Adrenal gland (tissue), 9 donors: ENCODE measurements at regions not wholly inside any gene's neighbourhood (a gene's known extent, or its start where the extent isn't known, plus 50 kb on each side); places are given as distances from the start of the nearest gene placed in this dataset.

Experiments
- DNase-seq, 7 donors: peaks; one replicate each; pipeline ENCODE4 v3.0.0-alpha.2; 2019 to 2020
- H3K27ac ChIP-seq, 5 donors: fragments of 200-600 bp; sonication (generic) in 4 of 5; 1 replicate in 3 of 5; 2 replicates in 2 of 5; pipeline versions ENCODE4 v1.5.1 to v1.8.0; 2016 to 2020; ENCODE audit warnings: mild to moderate bottlenecking in 1 of 5
- H3K27me3 ChIP-seq: fragments of 200-600 bp; 2 replicates; pipeline ENCODE4 v1.8.0; 2021
- H3K36me3 ChIP-seq, 2 donors: fragments of 200-600 bp; replicated peaks in 1 of 2; 1 replicate in 1 of 2; 2 replicates in 1 of 2; pipeline versions ENCODE4 v1.5.1 to v1.8.0; 2018 to 2022
- H3K4me1 ChIP-seq, 2 donors: fragments of 200-600 bp; replicated peaks in 1 of 2; 1 replicate in 1 of 2; 2 replicates in 1 of 2; pipeline versions ENCODE4 v1.5.1 to v1.8.0; 2018 to 2021
- H3K4me3 ChIP-seq, 4 donors: fragments of 200-600 bp; sonication (generic) in 3 of 4; one replicate each; pipeline ENCODE4 v1.5.1; 2016 to 2018
- H3K9me3 ChIP-seq, 3 donors: fragments of 200-600 bp; sonication (generic) in 1 of 3; replicated peaks in 1 of 3; 1 replicate in 2 of 3; 2 replicates in 1 of 3; pipeline versions ENCODE4 v1.5.1 to v1.8.0; 2016 to 2021
- POLR2A ChIP-seq, 2 donors: fragments of 450-650 bp; IDR thresholded peaks; one replicate each; pipeline ENCODE4 v1.6.1; 2017; ENCODE audit warnings: antibody characterized with exemption in 2 of 2, mild to moderate bottlenecking in 2 of 2, moderate library complexity in 1 of 2
- WGBS, 4 donors: extraction: QIAGEN DNeasy Blood & Tissue Kit in 2 of 4; methylation state at CpG; one replicate each; pipeline versions ENCODE4 v1.1.5 to v1.1.7; 2013 to 2017; 5-methylcytosine and 5-hydroxymethylcytosine counted together
- intact Hi-C, 2 donors: fragments of 100-400 bp; cut with DNase I; formaldehyde crosslinking; loops; one replicate each; pipeline versions ENCODE4 v1.14.1 to v1.15.0; 2022 to 2023
- TF ChIP-seq, protein P1 (sequence below), 6 experiments: fragments of 450-650 bp in 4 of 6; fragments of 200-600 bp in 2 of 6; sonication (generic) in 1 of 6; IDR thresholded peaks; 1 replicate in 5 of 6; 2 replicates in 1 of 6; pipeline versions ENCODE4 v1.5.1 to v1.8.0; 2016 to 2021; ENCODE audit warnings: antibody characterized with exemption in 6 of 6, mild to moderate bottlenecking in 2 of 6, moderate library complexity in 1 of 6
- donor health status: healthy with polysubstance abuse.
- donor health status: Bipolar disorder and iron deficiency.
- donor health status: DM: yes; HTN: yes; CAD: no.
- donor health status: DM: no; HTN: no; CAD: no.
- donor health status: DM: no; HTN: no; CAD: no.

DNA sequence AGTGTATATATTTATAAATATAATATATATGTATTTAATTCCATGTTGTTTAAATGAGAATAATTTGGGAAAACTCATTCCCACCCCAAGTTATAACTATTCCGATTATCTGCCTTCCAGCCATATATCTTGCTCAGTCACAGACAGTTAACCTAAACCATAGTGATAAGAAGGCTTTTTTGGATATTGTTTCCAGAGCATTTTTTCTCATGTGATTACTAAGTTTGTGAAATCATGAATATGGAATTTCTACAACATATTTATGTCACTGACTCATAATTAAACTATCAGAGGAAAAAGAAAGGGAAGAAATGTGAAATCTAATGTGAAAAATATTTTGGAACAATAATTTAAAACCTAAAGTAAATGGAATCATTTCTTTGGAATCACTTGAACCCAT lies 1163.5 kb upstream of the PABPC4L start:
- intact Hi-C loops = no loop called here
- no peak for DNase-seq
- H3K27ac ChIP-seq = no peak overlapping the region
- H3K27me3 ChIP-seq = no peaks in the 10 kb centered on the region
- no peaks in the 10 kb centered on the region for H3K9me3 ChIP-seq
- TF ChIP-seq, protein P1, sequence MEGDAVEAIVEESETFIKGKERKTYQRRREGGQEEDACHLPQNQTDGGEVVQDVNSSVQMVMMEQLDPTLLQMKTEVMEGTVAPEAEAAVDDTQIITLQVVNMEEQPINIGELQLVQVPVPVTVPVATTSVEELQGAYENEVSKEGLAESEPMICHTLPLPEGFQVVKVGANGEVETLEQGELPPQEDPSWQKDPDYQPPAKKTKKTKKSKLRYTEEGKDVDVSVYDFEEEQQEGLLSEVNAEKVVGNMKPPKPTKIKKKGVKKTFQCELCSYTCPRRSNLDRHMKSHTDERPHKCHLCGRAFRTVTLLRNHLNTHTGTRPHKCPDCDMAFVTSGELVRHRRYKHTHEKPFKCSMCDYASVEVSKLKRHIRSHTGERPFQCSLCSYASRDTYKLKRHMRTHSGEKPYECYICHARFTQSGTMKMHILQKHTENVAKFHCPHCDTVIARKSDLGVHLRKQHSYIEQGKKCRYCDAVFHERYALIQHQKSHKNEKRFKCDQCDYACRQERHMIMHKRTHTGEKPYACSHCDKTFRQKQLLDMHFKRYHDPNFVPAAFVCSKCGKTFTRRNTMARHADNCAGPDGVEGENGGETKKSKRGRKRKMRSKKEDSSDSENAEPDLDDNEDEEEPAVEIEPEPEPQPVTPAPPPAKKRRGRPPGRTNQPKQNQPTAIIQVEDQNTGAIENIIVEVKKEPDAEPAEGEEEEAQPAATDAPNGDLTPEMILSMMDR (IDR thresholded peaks at IDR 0.05) = no peak
- no peak for TF ChIP-seq POLR2A (IDR thresholded peaks at IDR 0.05)
- 60 to 74% (median 62%) methylated on average over 1 of the region's 1 CpG for WGBS, 4 donors
- H3K4me1 ChIP-seq = no peaks in the 10 kb centered on the region
- no peak overlapping the region for H3K4me3 ChIP-seq
- no peaks in the 10 kb centered on the region for H3K36me3 ChIP-seq

- Histone ChIP-seq H3K27me3 (no peaks in the 10 kb centered on the region), H3K4me1 (no peaks in the 10 kb centered on the region), H3K27ac (no peak overlapping the region), H3K4me3 (no peak overlapping the region), H3K9me3 (no peaks in the 10 kb centered on the region), H3K36me3 (no peaks in the 10 kb centered on the region)
- 59 to 92% (median 81%) methylated on average over 1 of the region's 1 CpG for WGBS, 4 donors
- DNase-seq = no peak
- intact Hi-C loops = no loop called here
- no peak for TF ChIP-seq POLR2A (IDR thresholded peaks at IDR 0.05)
- TF ChIP-seq, protein P1 (IDR thresholded peaks at IDR 0.05) = no peak
These were observed 1157.5 kb upstream of the PABPC4L start for GRCh38 chr4:135359128-135359527.

DNA sequence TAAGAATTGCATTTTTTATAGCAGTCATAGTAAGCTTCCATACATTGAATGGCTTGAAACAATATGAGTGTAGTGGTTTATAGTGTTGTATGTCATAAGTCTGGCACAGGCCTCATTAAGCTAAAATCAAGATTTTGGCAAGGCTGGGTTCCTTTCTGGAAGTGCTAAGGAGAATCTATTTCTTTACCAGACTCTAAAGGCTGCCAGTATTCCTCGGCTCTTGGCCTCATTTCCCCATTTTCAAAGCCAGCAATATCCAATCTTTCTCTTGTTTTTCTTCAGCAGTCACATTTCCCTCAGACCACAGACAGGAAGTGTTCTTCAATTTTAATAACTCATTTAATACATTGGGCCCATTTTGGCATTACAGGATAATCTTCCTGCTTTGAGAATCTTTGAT lies 1155.5 kb upstream of the PABPC4L start:
- Histone ChIP-seq H3K27ac (no peak overlapping the region), H3K4me1 (no peaks in the 10 kb centered on the region), H3K9me3 (no peaks in the 10 kb centered on the region), H3K27me3 (no peaks in the 10 kb centered on the region), H3K4me3 (no peak overlapping the region), H3K36me3 (no peaks in the 10 kb centered on the region)
- 63 to 85% (median 75%) methylated on average over 1 of the region's 1 CpG for WGBS, 4 donors
- no peak for DNase-seq
- TF ChIP-seq, protein P1 (IDR thresholded peaks at IDR 0.05) = no peak
- TF ChIP-seq POLR2A (IDR thresholded peaks at IDR 0.05) = no peak
- intact Hi-C loops = no loop called here

DNA sequence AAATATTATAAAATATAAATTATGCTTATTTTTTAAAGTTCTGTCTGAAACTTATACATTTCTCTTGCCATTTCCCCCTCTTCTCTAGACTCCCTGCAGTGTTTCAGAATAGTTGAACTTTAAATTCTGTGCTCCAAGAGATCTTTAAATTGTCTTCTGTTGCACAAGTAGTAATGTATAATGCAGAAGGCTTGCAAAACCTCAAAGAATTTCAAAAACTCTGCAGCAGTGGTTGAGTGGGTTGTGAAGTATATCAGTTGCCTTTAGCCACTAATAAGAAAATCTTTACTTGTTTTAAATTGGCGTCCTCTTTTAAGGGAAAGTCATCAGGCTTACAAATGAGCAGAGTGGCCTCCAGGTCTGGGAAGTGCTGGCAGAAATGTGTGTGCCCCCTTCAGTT lies 1153.3 kb upstream of the PABPC4L start:
- no peaks in the 10 kb centered on the region for H3K36me3 ChIP-seq
- WGBS, 4 donors = 76 to 86% (median 83%) methylated on average over 1 of the region's 1 CpG
- TF ChIP-seq POLR2A (IDR thresholded peaks at IDR 0.05) = no peak
- TF ChIP-seq, protein P1 (IDR thresholded peaks at IDR 0.05) = no peak

More for the DNA sequence above, 1153.3 kb upstream of the PABPC4L start:
- Histone ChIP-seq H3K27me3 (no peaks in the 10 kb centered on the region), H3K4me1 (no peaks in the 10 kb centered on the region), H3K9me3 (no peaks in the 10 kb centered on the region), H3K27ac (no peak overlapping the region), H3K4me3 (no peak overlapping the region)
- intact Hi-C loops = no loop called here
- no peak for DNase-seq
